HG02938 (cell line): ENCODE measurements at regions not wholly inside any gene's neighbourhood (a gene's known extent, or its start where the extent isn't known, plus 50 kb on each side); places are given as distances from the start of the nearest gene placed in this dataset.

ENCODE experiments used
- ATAC-seq: cut with Tn5 transposase; IDR thresholded peaks from one replicate; pipeline ENCODE4 v1.9.1; 2021; ENCODE audit warnings: mild to moderate bottlenecking, moderate library complexity; ENCODE audit not compliant: unreplicated experiment

GRCh38 chr15:70158309-70159000 lies 60.7 kb upstream of the TLE3 start:
- no peak for ATAC-seq

- no peak for ATAC-seq
These were observed 59.1 kb upstream of the TLE3 start for GRCh38 chr15:70156671-70157271.

GRCh38 chr15:70154718-70155347 lies 57.1 kb upstream of the TLE3 start:
- ATAC-seq = no peak

- ATAC-seq = no peak
These were observed 56.4 kb upstream of the TLE3 start for GRCh38 chr15:70153921-70154717.

- ATAC-seq = no peak
These were observed 54.4 kb upstream of the TLE3 start for GRCh38 chr15:70152070-70152480.

- no peak for ATAC-seq
These were observed 53.7 kb upstream of the TLE3 start for GRCh38 chr15:70151462-70151861.

GRCh38 chr15:70151003-70151402 lies 53.3 kb upstream of the TLE3 start:
- no peak for ATAC-seq

- no peak for ATAC-seq
These were observed 52.7 kb upstream of the TLE3 start for GRCh38 chr15:70150405-70150747.

GRCh38 chr15:70149667-70150404 lies 52.1 kb upstream of the TLE3 start:
- ATAC-seq = no peak

- no peak for ATAC-seq
These were observed 50.1 kb upstream of the TLE3 start for GRCh38 chr15:70147778-70148177.
